CD4-positive, alpha-beta T cell treated with Interferon alpha-2 for 1 hour (primary cell): ENCODE measurements at regions not wholly inside any gene's neighbourhood (a gene's known extent, or its start where the extent isn't known, plus 50 kb on each side); places are given as distances from the start of the nearest gene placed in this dataset.
"Not testable (repeated sequence)": the region's sequence is repeated elsewhere in the genome, so short reads cannot be mapped to it uniquely, and the experiment has no call there.

Experiments
- DNase-seq, 2 donors: peaks; one replicate each; pipeline ENCODE4 v3.0.0-alpha.2; 2020 to 2022

GRCh38 chr5:167425161-167425560 is 866.3 kb upstream of the WWC1 start:
- no peak for DNase-seq

GRCh38 chr5:167426501-167426900 is 864.9 kb upstream of the WWC1 start:
- no peak for DNase-seq

GRCh38 chr5:167427641-167428040 is 863.8 kb upstream of the WWC1 start:
- not testable (repeated sequence) for DNase-seq

- DNase-seq, result no peak
Measured at GRCh38 chr5:167440846-167441245, 850.6 kb upstream of the WWC1 start.

DNA sequence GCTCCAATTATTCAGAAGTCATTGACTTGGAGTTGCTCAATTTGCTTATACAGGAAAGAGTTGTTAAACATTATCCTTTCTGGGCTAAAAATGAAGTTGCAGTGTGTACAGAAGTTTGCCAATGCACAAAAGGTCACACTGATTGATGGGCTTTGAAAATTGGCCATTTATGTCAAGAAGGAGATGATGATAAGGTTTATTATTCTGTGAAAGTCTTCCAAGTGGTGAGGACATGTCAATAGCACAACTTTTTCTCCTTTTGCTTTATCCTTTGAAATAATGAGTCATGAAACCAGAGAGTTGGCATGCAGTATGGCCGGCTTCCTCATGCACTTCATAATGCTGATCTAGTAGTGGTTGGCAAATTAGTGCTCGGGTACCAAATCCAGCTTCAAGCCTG is 848.5 kb upstream of the WWC1 start:
- DNase-seq, result no peak

DNA sequence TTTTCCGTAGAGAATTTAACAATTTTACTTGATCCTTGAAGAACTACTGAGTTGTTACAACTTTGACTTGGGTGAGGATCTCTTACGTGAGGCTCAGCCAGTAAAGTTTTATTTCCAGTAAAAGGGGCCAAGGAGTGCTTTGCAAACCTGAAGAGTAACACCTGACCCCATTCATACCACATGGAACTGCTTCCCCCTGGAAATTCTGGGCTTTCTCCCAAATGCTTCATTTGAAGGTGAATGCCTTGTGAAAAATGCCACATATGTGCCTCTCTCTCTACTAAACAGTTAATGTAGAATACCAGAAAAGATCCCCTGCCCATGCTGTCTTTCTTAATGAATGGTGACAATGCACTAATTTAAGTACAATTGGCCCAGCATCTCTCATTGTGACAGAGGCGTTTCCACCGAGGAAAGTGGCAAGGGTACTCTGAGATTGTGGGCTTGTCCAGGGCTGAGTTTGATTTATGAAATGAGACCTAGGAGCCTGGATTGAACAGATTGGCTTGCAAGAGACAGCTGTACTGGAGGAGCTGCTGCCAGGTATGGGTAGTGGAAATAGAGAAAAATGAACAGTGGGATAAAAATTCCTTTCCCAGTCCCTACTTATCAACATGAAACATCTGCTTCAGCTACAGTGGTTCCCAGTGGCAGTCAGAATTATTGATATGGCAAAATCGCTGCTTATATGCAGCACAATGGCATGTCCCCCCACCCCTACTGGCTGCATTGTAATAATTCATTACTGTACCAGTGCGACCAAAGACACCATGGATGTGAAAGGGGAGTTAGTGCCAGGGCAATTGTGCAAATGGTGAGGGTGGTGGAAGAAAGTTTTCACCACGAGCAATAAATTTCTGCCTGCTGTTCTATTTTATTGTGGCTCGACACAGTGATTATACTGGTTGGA is 843.7 kb upstream of the WWC1 start:
- DNase-seq, result no peak

DNA sequence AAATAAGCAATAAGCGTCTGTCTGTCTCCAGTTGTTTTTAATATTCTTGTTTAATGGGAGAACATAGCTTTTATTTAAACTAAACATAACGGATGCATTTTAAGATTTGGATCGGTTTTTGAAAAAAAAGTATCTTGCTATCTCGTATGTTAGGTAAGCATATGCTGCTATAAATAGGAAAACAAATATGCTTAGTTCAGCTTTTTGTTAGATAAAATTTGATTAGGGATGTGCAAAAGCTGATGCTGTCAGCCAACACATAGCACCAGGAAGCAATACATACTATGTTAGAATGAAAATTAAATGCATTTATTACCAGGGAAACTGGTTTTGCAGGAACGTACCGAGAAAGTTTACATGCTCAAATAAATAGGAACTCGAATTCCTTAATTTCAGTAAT is 843.1 kb upstream of the WWC1 start:
- no peak for DNase-seq

DNA sequence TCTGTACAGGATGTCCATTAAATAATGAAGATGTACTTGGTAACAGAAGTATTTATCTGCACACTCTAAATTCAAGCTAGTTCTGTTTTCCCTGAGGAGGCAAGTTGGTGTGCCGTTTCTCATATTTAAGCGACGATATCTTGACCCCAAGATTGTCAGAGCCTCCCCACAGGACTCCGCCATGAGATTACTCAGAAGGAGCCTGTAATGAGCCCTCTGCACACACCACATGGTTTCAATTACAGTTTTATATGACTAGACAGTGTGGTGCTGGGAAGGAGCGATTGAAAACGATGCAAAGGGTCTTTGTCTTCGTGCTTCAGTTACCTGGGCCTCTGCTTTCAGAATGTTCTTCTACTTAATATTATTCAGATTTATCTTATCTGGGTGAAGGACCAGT is 840.4 kb upstream of the WWC1 start:
- no peak for DNase-seq

GRCh38 chr5:167452136-167452535 is 839.3 kb upstream of the WWC1 start:
- DNase-seq, result no peak

- DNase-seq, result no peak
Measured at GRCh38 chr5:167453246-167454030, 838.0 kb upstream of the WWC1 start.

DNA sequence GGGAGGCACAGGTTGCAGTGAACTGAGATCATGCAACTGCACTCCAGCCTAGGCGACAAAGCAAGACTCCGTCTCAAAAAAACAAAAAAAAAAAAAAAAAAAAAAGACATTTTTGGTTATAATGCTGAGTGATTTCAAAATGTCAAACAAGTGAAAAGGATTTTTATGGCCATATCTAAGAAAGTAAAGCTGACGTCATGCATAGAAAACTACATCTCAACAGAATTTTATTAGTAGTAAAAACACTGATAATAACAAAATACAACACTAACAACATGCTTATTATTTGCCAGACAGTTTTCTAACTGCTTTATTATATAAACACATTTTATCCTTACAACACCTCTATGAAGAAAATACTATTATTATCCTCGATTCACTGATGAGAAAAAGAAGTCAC is 833.0 kb upstream of the WWC1 start:
- DNase-seq, result no peak

DNA sequence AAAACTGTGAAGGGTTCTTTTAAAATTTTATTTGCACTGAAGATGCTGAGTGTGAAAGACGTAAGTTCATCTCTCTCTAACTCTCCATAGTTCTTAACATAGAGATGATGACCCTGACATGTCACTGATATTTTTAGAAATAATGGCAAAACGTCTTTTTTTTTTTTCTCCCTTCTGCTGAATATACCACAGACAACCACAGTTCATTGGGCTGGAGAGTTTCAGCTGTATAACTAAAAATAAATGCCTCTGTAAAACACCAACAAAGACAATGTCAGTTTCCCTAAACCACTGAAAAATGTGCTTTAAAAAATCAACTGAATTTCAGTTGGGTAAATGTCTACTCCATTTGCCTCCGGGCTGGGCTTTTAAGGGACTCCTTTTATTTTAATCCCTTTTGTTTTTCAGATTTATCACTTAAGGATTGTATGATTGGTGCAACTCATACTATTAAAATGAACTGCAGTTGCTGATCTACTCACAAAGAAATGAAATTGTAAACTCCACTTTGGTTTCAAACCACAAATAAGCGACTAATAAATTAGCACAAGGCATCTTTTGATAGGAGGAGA is 830.9 kb upstream of the WWC1 start:
- DNase-seq, result no peak

DNA sequence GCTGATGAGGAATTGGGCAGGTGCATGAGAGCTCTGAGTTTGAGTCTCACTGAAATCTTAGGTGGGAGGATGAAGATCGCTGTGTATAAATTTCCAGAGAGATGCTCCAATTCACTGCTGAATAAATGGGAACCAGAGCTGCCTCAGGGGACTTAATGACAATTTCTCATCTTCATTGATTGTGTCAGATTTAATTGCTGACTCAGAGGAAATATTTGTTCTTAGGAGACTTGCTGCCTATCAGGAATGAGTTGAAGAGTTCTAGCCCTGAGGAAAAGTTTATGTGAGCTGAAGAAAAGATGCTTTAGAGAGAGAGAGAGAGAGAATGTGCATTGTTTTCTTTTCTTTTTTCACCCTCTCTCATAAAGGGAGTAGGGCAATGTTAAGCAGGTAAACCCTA is 827.5 kb upstream of the WWC1 start:
- DNase-seq, result no peak

DNA sequence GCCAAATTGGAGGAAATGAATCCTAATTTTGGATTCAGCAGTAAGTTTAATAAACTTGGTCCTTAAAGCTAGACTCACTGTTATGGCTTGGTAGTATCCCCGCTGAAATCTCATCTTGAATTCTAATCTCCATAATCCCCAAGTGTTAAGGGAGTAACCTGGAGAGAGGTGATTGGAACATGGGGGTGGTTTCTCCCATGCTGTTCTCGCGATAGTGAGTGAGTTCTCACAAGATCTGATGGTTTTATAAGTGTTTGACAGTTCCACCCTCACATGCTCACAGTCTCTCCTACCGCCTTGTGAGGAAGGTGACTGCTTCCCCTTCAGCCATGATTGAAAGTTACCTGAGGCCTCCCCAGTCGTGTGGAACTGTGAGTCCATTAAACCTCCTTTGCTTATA is 824.5 kb upstream of the WWC1 start:
- no peak for DNase-seq

- DNase-seq, result no peak
Measured at GRCh38 chr5:167472566-167473108, 818.8 kb upstream of the WWC1 start.

GRCh38 chr5:167478188-167478587 is 813.3 kb upstream of the WWC1 start:
- no peak for DNase-seq

DNA sequence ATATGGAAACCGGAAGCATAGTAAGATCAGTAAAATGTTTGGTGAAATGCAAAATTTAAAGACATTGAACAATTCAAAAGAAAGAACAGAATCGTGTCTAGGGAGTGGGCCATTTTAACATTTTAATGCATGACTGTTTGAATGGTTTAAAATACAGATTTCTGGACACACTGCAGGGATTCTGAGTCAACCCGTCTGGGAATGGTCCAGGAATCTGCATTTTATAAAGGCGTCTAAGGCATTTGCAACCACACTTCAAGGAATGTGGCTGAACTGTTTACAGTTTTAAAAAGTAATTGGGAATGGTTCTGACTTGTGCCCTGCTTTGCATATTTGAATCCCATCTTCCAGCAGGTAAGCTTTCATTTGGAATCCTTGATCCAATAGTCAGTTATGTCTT is 811.7 kb upstream of the WWC1 start:
- no peak for DNase-seq

DNA sequence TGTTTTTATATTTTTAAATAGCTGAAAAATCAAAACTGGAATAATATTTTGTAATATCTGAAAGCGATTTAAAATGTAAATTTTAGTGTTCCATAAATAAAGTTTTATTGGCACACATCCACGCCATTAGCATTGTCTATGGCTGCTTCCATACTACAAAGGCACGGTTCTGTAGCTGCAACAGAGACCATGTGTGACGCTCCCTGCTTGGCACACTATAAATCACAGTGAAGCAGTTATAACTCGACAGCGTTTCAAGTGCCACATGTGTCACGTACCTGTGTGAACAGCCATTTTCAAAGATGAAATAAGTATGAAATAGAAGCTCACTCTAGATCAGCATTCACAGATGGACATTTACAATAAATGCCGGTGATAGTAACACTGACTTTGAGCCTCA is 810.1 kb upstream of the WWC1 start:
- DNase-seq, result no peak

DNA sequence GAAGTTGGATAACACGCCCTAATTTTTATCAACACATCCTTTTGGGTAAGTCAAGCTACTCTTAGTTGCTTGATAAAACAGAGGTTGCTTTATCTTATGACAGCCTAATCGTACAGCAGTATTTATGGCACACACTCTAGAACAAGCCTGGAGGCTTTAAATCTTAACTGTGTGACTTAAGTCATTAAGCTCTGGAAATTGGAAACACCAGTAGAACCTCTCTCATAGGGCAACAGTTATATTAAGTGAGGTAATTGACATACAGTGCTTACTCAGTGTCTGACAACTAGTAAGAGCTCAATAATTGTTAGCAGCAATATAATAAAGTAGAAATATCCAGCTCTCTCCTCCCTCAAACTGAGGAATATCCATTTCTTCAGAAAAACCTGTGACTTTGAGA is 808.9 kb upstream of the WWC1 start:
- DNase-seq, result no peak

GRCh38 chr5:167485061-167485774 is 806.2 kb upstream of the WWC1 start:
- no peak for DNase-seq

GRCh38 chr5:167488371-167488770 is 803.1 kb upstream of the WWC1 start:
- DNase-seq, result no peak

DNA sequence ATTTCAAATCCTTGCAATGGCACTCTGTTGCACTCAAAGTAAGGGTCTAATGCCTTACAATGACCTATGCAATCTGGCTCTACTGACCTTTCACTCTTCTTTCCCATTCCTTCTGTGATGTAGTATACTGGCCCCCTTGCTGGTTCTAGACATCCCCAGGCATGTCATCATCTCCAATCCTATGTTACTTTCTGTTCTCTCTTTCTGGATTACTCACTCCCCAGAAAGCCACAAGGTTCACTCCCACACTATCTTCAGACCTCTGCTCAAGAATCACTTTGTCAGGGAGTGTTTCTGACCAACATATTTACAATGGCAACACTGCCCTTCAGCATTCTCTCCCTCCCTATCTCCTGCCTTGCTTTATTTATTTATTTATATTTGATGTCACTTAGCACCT is 802.2 kb upstream of the WWC1 start:
- DNase-seq, result no peak
